HL-60 (cell line): ENCODE measurements at regions not wholly inside any gene's neighbourhood (a gene's known extent, or its start where the extent isn't known, plus 50 kb on each side); places are given as distances from the start of the nearest gene placed in this dataset.

ENCODE experiments used
- DNase-seq, 2 experiments: peaks; one replicate each; pipeline ENCODE4 v3.0.0-alpha.2; 2010 to 2020; ENCODE audit warnings: low read depth in 1 of 2, low spot score in 1 of 2
- H3K27ac ChIP-seq: fragments of 250-450 bp; sonication (Bioruptor Pico); replicated peaks from 2 replicates; pipeline ENCODE4 v1.5.1; 2020; ENCODE audit warnings: mild to moderate bottlenecking, moderate library complexity
- H3K27me3 ChIP-seq: fragments of 250-450 bp; sonication (Bioruptor Pico); 2 replicates; pipeline ENCODE4 v1.5.1; 2021; ENCODE audit warnings: mild to moderate bottlenecking, moderate library complexity; ENCODE audit not compliant: insufficient read depth, poor library complexity, severe bottlenecking
- H3K4me3 ChIP-seq: replicated peaks from 2 replicates; pipeline ENCODE4 v1.5.1; 2011; ENCODE audit warnings: mild to moderate bottlenecking, control low read depth, low read length; ENCODE audit not compliant: insufficient read depth
- CTCF ChIP-seq: IDR thresholded peaks from one replicate; pipeline ENCODE4 v1.5.1; 2011; ENCODE audit warnings: low read length, control low read depth, inconsistent platforms; ENCODE audit not compliant: insufficient read depth
- GABPA ChIP-seq: IDR thresholded peaks from 2 replicates; pipeline ENCODE4 v1.6.1; 2012; ENCODE audit warnings: low read depth
- POLR2AphosphoS5 ChIP-seq: IDR thresholded peaks from 2 replicates; pipeline ENCODE4 v1.6.1; 2012; ENCODE audit warnings: low read depth
- REST ChIP-seq: IDR thresholded peaks from 2 replicates; pipeline ENCODE4 v1.6.1; 2012; ENCODE audit warnings: low read depth; ENCODE audit not compliant: insufficient replicate concordance
- SPI1 ChIP-seq: IDR thresholded peaks from 2 replicates; pipeline ENCODE4 v1.6.1; 2012; ENCODE audit warnings: low read depth, mild to moderate bottlenecking, borderline replicate concordance

- no peak for DNase-seq
- Histone ChIP-seq H3K27ac (no peak overlapping the region), H3K4me3 (no peak overlapping the region), H3K27me3 (no peaks in the 10 kb centered on the region)
- no peak for TF ChIP-seq CTCF
- TF ChIP-seq SPI1, result no peak
- no peak for TF ChIP-seq GABPA
- no peak for TF ChIP-seq REST
- TF ChIP-seq POLR2AphosphoS5, result no peak
Observed at GRCh38 chr18:56475250-56475649, 163.1 kb downstream of the TXNL1 start.

- no peak overlapping the region for H3K27ac ChIP-seq
- TF ChIP-seq SPI1 (no peak), REST (no peak), CTCF (no peak), POLR2AphosphoS5 (no peak), GABPA (no peak)
- H3K4me3 ChIP-seq, result no peak overlapping the region
- no peaks in the 10 kb centered on the region for H3K27me3 ChIP-seq
- DNase-seq, result peak in 1 of 2 experiments; percentile 38
Observed at GRCh38 chr18:56473400-56474024, 164.9 kb downstream of the TXNL1 start.

- TF ChIP-seq GABPA (no peak), REST (no peak), CTCF (no peak), POLR2AphosphoS5 (no peak), SPI1 (no peak)
- Histone ChIP-seq H3K27ac (no peak overlapping the region; the same call in 1 of the 2 replicates), H3K4me3 (no peak overlapping the region), H3K27me3 (no peaks in the 10 kb centered on the region)
- no peak for DNase-seq
Observed at GRCh38 chr18:56470406-56471351, 167.7 kb downstream of the TXNL1 start.
